ENCODE measurements at regions not wholly inside any gene's neighbourhood (a gene's known extent, or its start where the extent isn't known, plus 50 kb on each side); places are given as distances from the start of the nearest gene placed in this dataset.
"Not testable (repeated sequence)": the region's sequence is repeated elsewhere in the genome, so short reads cannot be mapped to it uniquely, and the experiment has no call there.

GRCh38 chr1:58058323-58058722 lies 488.2 kb downstream of the OMA1 start:
- ChIA-PET CTCF (no interaction called here), POLR2A (ENCODE audit: low non-redundant PET) (no interaction called here)
- intact Hi-C loops (cut with micrococcal nuclease; ENCODE audit: unreplicated experiment), result no loop called here
- H3K4me1 ChIP-seq (ENCODE audit: insufficient read depth, low read length, poor library complexity, severe bottlenecking), result no peaks in the 10 kb centered on the region
- no peak overlapping the region for H3K27ac ChIP-seq (ENCODE audit: low read depth, low read length, poor library complexity, severe bottlenecking)
- H3K36me3 ChIP-seq (ENCODE audit: insufficient read depth, low read length, poor library complexity, severe bottlenecking), result no peaks in the 10 kb centered on the region
- BruUV-seq (replicated peaks), result no TSS peak
- no peaks in the 10 kb centered on the region for H3K9me3 ChIP-seq (ENCODE audit: low read depth, low read length, poor library complexity, severe bottlenecking)
- H3K4me3 ChIP-seq (ENCODE audit: low read depth, low read length, poor library complexity, severe bottlenecking), result no peak overlapping the region
- H3K27me3 ChIP-seq (replicated peaks; ENCODE audit: insufficient read depth, low read depth, low read length, poor library complexity), result no peaks in the 10 kb centered on the region
- DNase-seq (ENCODE audit: low spot score), result no peak
- TF ChIP-seq CTCF (conservative IDR thresholded peaks at IDR 0.05; ENCODE audit: low read depth, low read length), result no peak
- no peak for TF ChIP-seq EZH2 (IDR thresholded peaks at IDR 0.05; ENCODE audit: borderline replicate concordance, low read depth, low read length, poor library complexity, severe bottlenecking)

GRCh38 chr1:58057826-58058225 lies 488.7 kb downstream of the OMA1 start:
- H3K27me3 ChIP-seq (replicated peaks; ENCODE audit: insufficient read depth, low read depth, low read length, poor library complexity), result no peaks in the 10 kb centered on the region
- POLR2A ChIA-PET (ENCODE audit: low non-redundant PET), result no interaction called here
- intact Hi-C loops (cut with micrococcal nuclease; ENCODE audit: unreplicated experiment), result no loop called here
- H3K9me3 ChIP-seq (ENCODE audit: low read depth, low read length, poor library complexity, severe bottlenecking), result peaks cover under 1% of the 10 kb centered on the region
- H3K4me3 ChIP-seq (ENCODE audit: low read depth, low read length, poor library complexity, severe bottlenecking), result no peak overlapping the region
- no peak for DNase-seq (ENCODE audit: low spot score)
- H3K36me3 ChIP-seq (ENCODE audit: insufficient read depth, low read length, poor library complexity, severe bottlenecking), result no peaks in the 10 kb centered on the region
- CTCF ChIA-PET, result no interaction called here
- no peak overlapping the region for H3K27ac ChIP-seq (ENCODE audit: low read depth, low read length, poor library complexity, severe bottlenecking)
- no peaks in the 10 kb centered on the region for H3K4me1 ChIP-seq (ENCODE audit: insufficient read depth, low read length, poor library complexity, severe bottlenecking)
- no TSS peak for BruUV-seq (replicated peaks)
- TF ChIP-seq CTCF (conservative IDR thresholded peaks at IDR 0.05; ENCODE audit: low read depth, low read length), result no peak
- TF ChIP-seq EZH2 (IDR thresholded peaks at IDR 0.05; ENCODE audit: borderline replicate concordance, low read depth, low read length, poor library complexity, severe bottlenecking), result no peak

GRCh38 chr1:58051187-58051586 lies 495.3 kb downstream of the OMA1 start:
- H3K27ac ChIP-seq (ENCODE audit: low read depth, low read length, poor library complexity, severe bottlenecking); intact Hi-C loops (cut with micrococcal nuclease; ENCODE audit: unreplicated experiment); H3K36me3 ChIP-seq (ENCODE audit: insufficient read depth, low read length, poor library complexity, severe bottlenecking); CTCF ChIA-PET; H3K4me3 ChIP-seq (ENCODE audit: low read depth, low read length, poor library complexity, severe bottlenecking); H3K9me3 ChIP-seq (ENCODE audit: low read depth, low read length, poor library complexity, severe bottlenecking); H3K4me1 ChIP-seq (ENCODE audit: insufficient read depth, low read length, poor library complexity, severe bottlenecking); DNase-seq (ENCODE audit: low spot score); BruUV-seq (replicated peaks); POLR2A ChIA-PET (ENCODE audit: low non-redundant PET); H3K27me3 ChIP-seq (replicated peaks; ENCODE audit: insufficient read depth, low read depth, low read length, poor library complexity): not testable (repeated sequence)

GRCh38 chr1:58047265-58047858 lies 499.2 kb downstream of the OMA1 start:
- no peak overlapping the region for H3K27ac ChIP-seq (ENCODE audit: low read depth, low read length, poor library complexity, severe bottlenecking)
- POLR2A ChIA-PET (ENCODE audit: low non-redundant PET), result no interaction called here
- peaks cover 9% of the 10 kb centered on the region for H3K4me1 ChIP-seq (ENCODE audit: insufficient read depth, low read length, poor library complexity, severe bottlenecking)
- TF ChIP-seq CTCF (conservative IDR thresholded peaks at IDR 0.05; ENCODE audit: low read depth, low read length) (peak; percentile 92), EZH2 (IDR thresholded peaks at IDR 0.05; ENCODE audit: borderline replicate concordance, low read depth, low read length, poor library complexity, severe bottlenecking) (no peak)
- H3K36me3 ChIP-seq (ENCODE audit: insufficient read depth, low read length, poor library complexity, severe bottlenecking), result no peaks in the 10 kb centered on the region
- no peaks in the 10 kb centered on the region for H3K27me3 ChIP-seq (replicated peaks; ENCODE audit: insufficient read depth, low read depth, low read length, poor library complexity)
- H3K9me3 ChIP-seq (ENCODE audit: low read depth, low read length, poor library complexity, severe bottlenecking), result no peaks in the 10 kb centered on the region
- no TSS peak for BruUV-seq (replicated peaks)
- CTCF ChIA-PET, result no interaction called here
- intact Hi-C loops (cut with micrococcal nuclease; ENCODE audit: unreplicated experiment), result loop anchor here (2.0 to 10.0 kb wide), 2 partner anchors 337 to 1213 kb away; no protein-coding TSS in a partner anchor
- DNase-seq (ENCODE audit: low spot score), result peak; percentile 69
- no peak overlapping the region for H3K4me3 ChIP-seq (ENCODE audit: low read depth, low read length, poor library complexity, severe bottlenecking)
